ENCODE measurements at regions not wholly inside any gene's neighbourhood (a gene's known extent, or its start where the extent isn't known, plus 50 kb on each side); places are given as distances from the start of the nearest gene placed in this dataset.

DNA sequence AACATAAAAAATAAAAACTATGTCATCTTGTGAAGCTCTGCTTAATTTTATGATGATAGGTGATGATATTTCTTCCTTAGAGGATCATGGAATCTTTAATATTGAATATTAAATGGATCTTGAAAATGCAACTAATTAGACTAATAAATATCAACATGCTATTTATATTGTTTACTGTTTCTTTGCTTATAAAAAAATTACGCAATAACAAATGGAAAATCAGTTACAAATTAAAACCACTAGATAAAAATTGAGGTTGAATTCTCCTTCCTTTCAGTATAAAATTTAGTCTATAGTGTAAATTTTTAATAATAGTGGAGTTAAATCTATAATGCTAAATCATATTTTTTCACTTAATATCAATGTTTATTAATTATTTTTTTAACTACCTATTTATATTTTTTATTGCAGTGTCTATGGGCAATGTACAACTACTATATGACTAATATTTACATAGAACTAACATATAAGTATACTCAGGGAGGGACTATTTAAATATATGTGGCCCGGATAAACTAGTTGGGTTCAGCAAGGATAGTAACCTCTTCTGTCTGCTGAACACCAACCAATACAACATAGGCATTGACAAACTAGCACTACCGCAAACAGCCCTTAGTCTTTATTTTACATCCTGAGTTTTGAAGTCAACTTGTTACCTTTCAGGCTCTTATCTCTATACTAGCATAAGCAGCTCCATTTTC lies 628.0 kb downstream of the EFNB2 start:
- Histone ChIP-seq H3K36me3 (ENCODE audit: control insufficient read depth, insufficient read depth, low read length) (no peaks in the 10 kb centered on the region), H3K27me3 (replicated peaks; ENCODE audit: control insufficient read depth, insufficient read depth, low read length, poor library complexity, severe bottlenecking) (no peaks in the 10 kb centered on the region), H3K9me3 (ENCODE audit: control insufficient read depth, low read length) (no peaks in the 10 kb centered on the region), H3K4me1 (ENCODE audit: control insufficient read depth, insufficient read depth, low read length, poor library complexity, severe bottlenecking) (peaks cover 2% of the 10 kb centered on the region), H3K4me3 (ENCODE audit: insufficient read depth, low read depth, low read length, poor library complexity, severe bottlenecking) (no peak overlapping the region), H3K27ac (ENCODE audit: insufficient read depth, low read length, poor library complexity, severe bottlenecking) (no peak overlapping the region)
- no peak for DNase-seq

DNA sequence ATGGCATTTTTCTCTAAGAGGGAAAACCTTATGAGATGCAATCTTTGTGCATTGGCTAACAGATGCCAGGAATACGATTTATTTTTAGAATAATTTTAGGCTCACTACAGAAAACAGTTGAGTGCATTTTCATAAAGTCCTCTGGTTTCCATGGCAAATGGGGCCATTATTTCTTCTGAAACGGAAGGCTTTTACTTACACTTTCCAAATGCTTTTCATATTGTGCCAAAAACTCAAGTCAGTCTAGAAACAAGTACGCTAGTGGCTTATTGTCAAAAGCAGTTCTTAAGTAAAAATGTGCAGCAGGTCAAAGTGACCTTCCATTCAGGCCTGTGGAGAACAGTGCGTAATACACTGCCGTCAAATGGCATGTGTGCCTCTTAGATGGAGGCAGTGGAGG lies 628.7 kb downstream of the EFNB2 start:
- H3K27ac ChIP-seq (ENCODE audit: insufficient read depth, low read length, poor library complexity, severe bottlenecking) = no peak overlapping the region
- H3K27me3 ChIP-seq (replicated peaks; ENCODE audit: control insufficient read depth, insufficient read depth, low read length, poor library complexity, severe bottlenecking) = no peaks in the 10 kb centered on the region
- peaks cover 2% of the 10 kb centered on the region for H3K4me1 ChIP-seq (ENCODE audit: control insufficient read depth, insufficient read depth, low read length, poor library complexity, severe bottlenecking)
- DNase-seq = no peak
- H3K36me3 ChIP-seq (ENCODE audit: control insufficient read depth, insufficient read depth, low read length) = no peaks in the 10 kb centered on the region
- H3K9me3 ChIP-seq (ENCODE audit: control insufficient read depth, low read length) = no peaks in the 10 kb centered on the region
- H3K4me3 ChIP-seq (ENCODE audit: insufficient read depth, low read depth, low read length, poor library complexity, severe bottlenecking) = no peak overlapping the region

GRCh38 chr13:105904034-105904742 lies 631.3 kb downstream of the EFNB2 start:
- H3K27me3 ChIP-seq (replicated peaks; ENCODE audit: control insufficient read depth, insufficient read depth, low read length, poor library complexity, severe bottlenecking) = no peaks in the 10 kb centered on the region
- H3K27ac ChIP-seq (ENCODE audit: insufficient read depth, low read length, poor library complexity, severe bottlenecking) = no peak overlapping the region
- no peak overlapping the region for H3K4me3 ChIP-seq (ENCODE audit: insufficient read depth, low read depth, low read length, poor library complexity, severe bottlenecking)
- peaks cover 2% of the 10 kb centered on the region for H3K4me1 ChIP-seq (ENCODE audit: control insufficient read depth, insufficient read depth, low read length, poor library complexity, severe bottlenecking)
- no peaks in the 10 kb centered on the region for H3K9me3 ChIP-seq (ENCODE audit: control insufficient read depth, low read length)
- DNase-seq = no peak
- no peaks in the 10 kb centered on the region for H3K36me3 ChIP-seq (ENCODE audit: control insufficient read depth, insufficient read depth, low read length)

DNA sequence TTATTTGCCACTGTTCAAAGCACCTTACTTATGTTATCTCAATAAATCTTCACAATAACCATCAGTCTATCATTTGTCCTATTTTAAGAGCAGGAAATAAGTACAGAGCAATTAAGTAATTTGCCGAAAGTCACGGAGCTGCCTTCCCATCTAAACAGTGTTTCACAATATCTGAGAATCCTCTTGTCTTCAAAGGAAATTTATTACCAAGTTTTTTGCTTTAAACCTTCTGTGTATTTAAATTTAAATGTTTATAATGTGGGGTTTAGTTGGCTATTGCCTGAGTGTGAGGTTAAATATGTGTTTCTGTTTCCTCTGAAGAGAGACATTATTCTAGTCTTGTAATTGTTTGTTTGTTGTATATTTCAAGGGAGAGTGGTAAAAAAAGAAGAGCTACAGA lies 633.1 kb downstream of the EFNB2 start:
- Histone ChIP-seq H3K9me3 (ENCODE audit: control insufficient read depth, low read length) (no peaks in the 10 kb centered on the region), H3K27me3 (replicated peaks; ENCODE audit: control insufficient read depth, insufficient read depth, low read length, poor library complexity, severe bottlenecking) (no peaks in the 10 kb centered on the region), H3K36me3 (ENCODE audit: control insufficient read depth, insufficient read depth, low read length) (no peaks in the 10 kb centered on the region), H3K27ac (ENCODE audit: insufficient read depth, low read length, poor library complexity, severe bottlenecking) (no peak overlapping the region), H3K4me3 (ENCODE audit: insufficient read depth, low read depth, low read length, poor library complexity, severe bottlenecking) (no peak overlapping the region), H3K4me1 (ENCODE audit: control insufficient read depth, insufficient read depth, low read length, poor library complexity, severe bottlenecking) (no peaks in the 10 kb centered on the region)
- DNase-seq = no peak

DNA sequence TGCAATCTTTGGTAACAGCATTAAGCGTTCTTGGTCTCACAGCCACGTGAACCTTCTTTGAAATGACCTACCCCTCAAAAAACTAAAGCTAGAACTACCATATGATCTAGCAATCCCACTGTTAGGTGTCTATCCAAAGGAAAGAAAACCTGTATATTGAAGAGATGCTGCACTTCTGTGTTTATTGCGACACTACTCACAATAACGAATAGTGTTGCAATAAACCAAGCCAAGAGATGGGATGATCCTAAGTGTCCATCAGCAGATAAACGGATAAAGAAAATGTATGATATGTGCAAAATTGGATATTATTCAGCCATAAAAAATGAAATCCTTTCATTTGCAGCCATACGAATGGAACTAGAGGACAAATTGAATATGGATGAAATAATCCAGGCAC lies 637.9 kb downstream of the EFNB2 start:
- no peaks in the 10 kb centered on the region for H3K4me1 ChIP-seq (ENCODE audit: control insufficient read depth, insufficient read depth, low read length, poor library complexity, severe bottlenecking)
- H3K36me3 ChIP-seq (ENCODE audit: control insufficient read depth, insufficient read depth, low read length) = no peaks in the 10 kb centered on the region
- DNase-seq = no peak
- no peak overlapping the region for H3K27ac ChIP-seq (ENCODE audit: insufficient read depth, low read length, poor library complexity, severe bottlenecking)
- no peak overlapping the region for H3K4me3 ChIP-seq (ENCODE audit: insufficient read depth, low read depth, low read length, poor library complexity, severe bottlenecking)
- H3K9me3 ChIP-seq (ENCODE audit: control insufficient read depth, low read length) = no peaks in the 10 kb centered on the region
- H3K27me3 ChIP-seq (replicated peaks; ENCODE audit: control insufficient read depth, insufficient read depth, low read length, poor library complexity, severe bottlenecking) = no peaks in the 10 kb centered on the region

DNA sequence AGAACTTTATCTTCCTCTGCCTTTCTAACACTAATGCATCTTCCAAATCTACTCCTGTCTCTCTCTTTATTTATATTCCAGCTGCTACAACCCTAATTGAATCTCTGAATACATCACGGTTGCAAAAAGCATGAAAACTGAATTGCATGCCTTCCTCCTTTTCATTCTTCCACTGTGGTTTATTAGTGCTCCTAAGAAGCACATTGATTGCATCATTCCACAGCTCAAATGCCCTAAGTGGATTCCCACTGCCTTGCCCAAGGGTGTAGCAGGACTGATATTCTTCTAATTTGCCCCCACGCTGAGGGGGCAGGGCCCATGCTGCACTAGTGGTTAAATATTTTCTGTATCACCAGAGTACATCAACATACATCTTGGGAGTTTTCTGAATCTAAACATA lies 640.8 kb downstream of the EFNB2 start:
- H3K36me3 ChIP-seq (ENCODE audit: control insufficient read depth, insufficient read depth, low read length) = no peaks in the 10 kb centered on the region
- no peaks in the 10 kb centered on the region for H3K9me3 ChIP-seq (ENCODE audit: control insufficient read depth, low read length)
- H3K4me3 ChIP-seq (ENCODE audit: insufficient read depth, low read depth, low read length, poor library complexity, severe bottlenecking) = no peak overlapping the region
- no peak overlapping the region for H3K27ac ChIP-seq (ENCODE audit: insufficient read depth, low read length, poor library complexity, severe bottlenecking)
- no peaks in the 10 kb centered on the region for H3K4me1 ChIP-seq (ENCODE audit: control insufficient read depth, insufficient read depth, low read length, poor library complexity, severe bottlenecking)
- DNase-seq = no peak
- no peaks in the 10 kb centered on the region for H3K27me3 ChIP-seq (replicated peaks; ENCODE audit: control insufficient read depth, insufficient read depth, low read length, poor library complexity, severe bottlenecking)

DNA sequence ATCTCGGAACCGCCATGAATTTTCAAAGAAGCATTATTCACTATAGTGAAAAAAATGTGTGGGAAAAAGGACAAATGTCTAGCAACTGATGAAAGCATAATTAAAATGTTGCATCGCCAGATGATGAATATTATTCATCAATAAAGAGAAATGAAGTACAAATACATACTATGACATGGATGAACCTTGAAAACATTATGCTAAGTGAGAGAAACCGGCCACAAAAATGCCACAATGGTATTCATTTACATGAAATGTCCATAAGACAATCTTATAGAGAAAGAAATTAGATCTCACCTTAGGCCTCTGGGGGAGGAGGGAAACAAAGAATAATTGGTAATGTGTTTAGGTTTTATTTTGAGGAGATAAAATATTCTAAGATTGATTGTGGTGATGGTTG lies 645.0 kb downstream of the EFNB2 start:
- Histone ChIP-seq H3K4me3 (ENCODE audit: insufficient read depth, low read depth, low read length, poor library complexity, severe bottlenecking) (no peak overlapping the region), H3K4me1 (ENCODE audit: control insufficient read depth, insufficient read depth, low read length, poor library complexity, severe bottlenecking) (no peaks in the 10 kb centered on the region), H3K27me3 (replicated peaks; ENCODE audit: control insufficient read depth, insufficient read depth, low read length, poor library complexity, severe bottlenecking) (no peaks in the 10 kb centered on the region), H3K36me3 (ENCODE audit: control insufficient read depth, insufficient read depth, low read length) (no peaks in the 10 kb centered on the region), H3K27ac (ENCODE audit: insufficient read depth, low read length, poor library complexity, severe bottlenecking) (no peak overlapping the region), H3K9me3 (ENCODE audit: control insufficient read depth, low read length) (no peaks in the 10 kb centered on the region)
- DNase-seq = no peak

DNA sequence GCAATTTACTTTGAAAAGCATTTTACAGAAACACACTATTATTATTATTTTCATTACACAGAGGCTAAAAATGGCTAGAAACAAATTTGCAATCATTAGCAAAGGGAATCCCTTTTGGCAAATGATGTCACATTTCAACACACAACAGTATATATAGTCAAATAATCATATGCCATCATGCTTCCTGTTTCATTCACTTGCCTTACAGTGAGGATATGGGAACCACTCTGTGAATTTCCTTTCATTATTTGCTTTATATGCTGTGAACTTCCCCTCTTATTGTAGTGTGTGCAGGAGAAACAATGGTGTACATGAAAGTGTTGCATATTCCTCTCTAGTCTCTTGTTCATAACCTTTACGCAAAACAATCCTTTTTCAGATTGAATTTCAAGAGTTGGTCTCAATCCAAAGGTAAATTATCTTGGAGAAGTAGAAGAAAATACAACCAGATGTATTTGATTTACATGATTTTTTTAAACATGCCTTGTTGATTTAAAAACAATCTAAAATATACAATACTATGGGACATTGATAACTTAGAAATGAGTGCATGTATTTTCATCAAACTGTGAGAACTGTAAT lies 657.3 kb downstream of the EFNB2 start:
- H3K27ac ChIP-seq (ENCODE audit: insufficient read depth, low read length, poor library complexity, severe bottlenecking) = no peak overlapping the region
- H3K9me3 ChIP-seq (ENCODE audit: control insufficient read depth, low read length) = no peaks in the 10 kb centered on the region
- no peak overlapping the region for H3K4me3 ChIP-seq (ENCODE audit: insufficient read depth, low read depth, low read length, poor library complexity, severe bottlenecking)
- no peaks in the 10 kb centered on the region for H3K36me3 ChIP-seq (ENCODE audit: control insufficient read depth, insufficient read depth, low read length)
- no peak for DNase-seq
- no peaks in the 10 kb centered on the region for H3K4me1 ChIP-seq (ENCODE audit: control insufficient read depth, insufficient read depth, low read length, poor library complexity, severe bottlenecking)
- H3K27me3 ChIP-seq (replicated peaks; ENCODE audit: control insufficient read depth, insufficient read depth, low read length, poor library complexity, severe bottlenecking) = no peaks in the 10 kb centered on the region

DNA sequence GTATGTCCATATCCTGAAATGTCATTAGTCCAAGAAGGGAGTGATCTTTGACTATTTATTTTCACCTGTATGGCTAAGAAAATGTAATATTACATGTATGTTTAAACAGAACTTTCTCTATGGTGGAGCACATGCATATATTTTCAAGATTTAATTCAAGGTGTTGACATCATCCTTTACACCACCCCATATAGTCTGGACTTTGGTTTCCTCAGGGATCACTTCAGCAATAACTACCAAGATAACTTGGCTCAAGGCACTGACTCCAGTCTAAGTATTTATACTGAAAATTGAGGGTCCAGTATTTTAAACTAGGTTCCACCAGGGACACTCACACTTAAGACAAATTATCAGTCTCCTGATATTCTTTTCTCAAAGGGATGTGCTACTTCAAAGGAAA lies 660.6 kb downstream of the EFNB2 start:
- Histone ChIP-seq H3K27me3 (replicated peaks; ENCODE audit: control insufficient read depth, insufficient read depth, low read length, poor library complexity, severe bottlenecking) (no peaks in the 10 kb centered on the region), H3K9me3 (ENCODE audit: control insufficient read depth, low read length) (no peaks in the 10 kb centered on the region), H3K4me1 (ENCODE audit: control insufficient read depth, insufficient read depth, low read length, poor library complexity, severe bottlenecking) (no peaks in the 10 kb centered on the region), H3K27ac (ENCODE audit: insufficient read depth, low read length, poor library complexity, severe bottlenecking) (no peak overlapping the region), H3K4me3 (ENCODE audit: insufficient read depth, low read depth, low read length, poor library complexity, severe bottlenecking) (no peak overlapping the region), H3K36me3 (ENCODE audit: control insufficient read depth, insufficient read depth, low read length) (no peaks in the 10 kb centered on the region)
- no peak for DNase-seq

GRCh38 chr13:105871768-105872167 lies 663.7 kb downstream of the EFNB2 start:
- Histone ChIP-seq H3K4me1 (ENCODE audit: control insufficient read depth, insufficient read depth, low read length, poor library complexity, severe bottlenecking) (no peaks in the 10 kb centered on the region), H3K9me3 (ENCODE audit: control insufficient read depth, low read length) (no peaks in the 10 kb centered on the region), H3K36me3 (ENCODE audit: control insufficient read depth, insufficient read depth, low read length) (no peaks in the 10 kb centered on the region), H3K4me3 (ENCODE audit: insufficient read depth, low read depth, low read length, poor library complexity, severe bottlenecking) (no peak overlapping the region), H3K27me3 (replicated peaks; ENCODE audit: control insufficient read depth, insufficient read depth, low read length, poor library complexity, severe bottlenecking) (no peaks in the 10 kb centered on the region), H3K27ac (ENCODE audit: insufficient read depth, low read length, poor library complexity, severe bottlenecking) (no peak overlapping the region)
- no peak for DNase-seq
